ENCODE measurements at regions not wholly inside any gene's neighbourhood (a gene's known extent, or its start where the extent isn't known, plus 50 kb on each side); places are given as distances from the start of the nearest gene placed in this dataset.

DNA sequence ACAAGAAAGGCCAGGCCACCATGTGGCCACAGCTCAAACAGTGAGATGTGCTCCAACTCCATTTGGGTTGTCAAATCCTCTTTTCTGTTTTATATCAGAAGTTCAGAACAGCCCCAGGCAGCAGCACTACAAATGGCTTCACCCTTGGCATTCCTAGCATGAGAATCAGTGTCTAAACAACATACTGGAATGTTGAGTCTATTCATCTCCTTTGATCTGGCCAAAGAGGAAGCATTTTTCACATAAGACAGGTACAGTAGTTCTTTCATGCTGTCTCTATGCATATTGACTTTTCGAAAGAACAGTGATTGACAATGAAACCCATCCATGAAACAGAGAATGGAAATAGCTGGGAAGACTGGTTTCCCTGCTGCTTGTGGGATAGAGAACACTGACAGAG is 289.5 kb downstream of the USP46 start:
- TF ChIP-seq, protein P1, sequence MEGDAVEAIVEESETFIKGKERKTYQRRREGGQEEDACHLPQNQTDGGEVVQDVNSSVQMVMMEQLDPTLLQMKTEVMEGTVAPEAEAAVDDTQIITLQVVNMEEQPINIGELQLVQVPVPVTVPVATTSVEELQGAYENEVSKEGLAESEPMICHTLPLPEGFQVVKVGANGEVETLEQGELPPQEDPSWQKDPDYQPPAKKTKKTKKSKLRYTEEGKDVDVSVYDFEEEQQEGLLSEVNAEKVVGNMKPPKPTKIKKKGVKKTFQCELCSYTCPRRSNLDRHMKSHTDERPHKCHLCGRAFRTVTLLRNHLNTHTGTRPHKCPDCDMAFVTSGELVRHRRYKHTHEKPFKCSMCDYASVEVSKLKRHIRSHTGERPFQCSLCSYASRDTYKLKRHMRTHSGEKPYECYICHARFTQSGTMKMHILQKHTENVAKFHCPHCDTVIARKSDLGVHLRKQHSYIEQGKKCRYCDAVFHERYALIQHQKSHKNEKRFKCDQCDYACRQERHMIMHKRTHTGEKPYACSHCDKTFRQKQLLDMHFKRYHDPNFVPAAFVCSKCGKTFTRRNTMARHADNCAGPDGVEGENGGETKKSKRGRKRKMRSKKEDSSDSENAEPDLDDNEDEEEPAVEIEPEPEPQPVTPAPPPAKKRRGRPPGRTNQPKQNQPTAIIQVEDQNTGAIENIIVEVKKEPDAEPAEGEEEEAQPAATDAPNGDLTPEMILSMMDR (IDR thresholded peaks at IDR 0.05; ENCODE audit: borderline replicate concordance): no peak
- H3K27me3 ChIP-seq (ENCODE audit: low read depth): no peaks in the 10 kb centered on the region
- intact Hi-C loops (cut with micrococcal nuclease): no loop called here
- no peaks in the 10 kb centered on the region for H3K9me3 ChIP-seq (replicated peaks)
- no peak overlapping the region for H3K4me3 ChIP-seq
- no peaks in the 10 kb centered on the region for H3K4me1 ChIP-seq
- no peaks in the 10 kb centered on the region for H3K36me3 ChIP-seq
- H3K27ac ChIP-seq (replicated peaks): no peak overlapping the region
- DNase-seq: no peak

DNA sequence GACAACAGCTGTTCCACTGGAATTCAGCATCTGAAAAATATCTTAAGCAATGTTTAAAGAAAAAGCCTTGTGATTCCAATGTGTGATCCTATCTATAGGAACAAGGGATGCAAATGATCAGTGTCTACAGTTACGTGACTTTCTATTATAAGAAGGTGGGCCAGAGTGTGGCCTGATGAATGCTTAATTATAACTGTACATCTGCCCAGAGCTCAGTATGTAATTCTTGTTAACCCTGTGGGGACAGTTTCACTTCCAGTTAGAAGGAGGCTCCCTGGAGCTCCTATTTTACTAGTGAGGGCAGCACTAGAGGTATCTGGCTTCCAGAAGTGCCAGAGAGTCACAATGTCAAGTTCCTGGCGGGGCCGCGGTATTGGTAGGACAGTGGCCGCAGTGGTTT is 288.5 kb downstream of the USP46 start:
- intact Hi-C loops (cut with micrococcal nuclease): no loop called here
- Histone ChIP-seq H3K36me3 (no peaks in the 10 kb centered on the region), H3K4me1 (no peaks in the 10 kb centered on the region), H3K4me3 (no peak overlapping the region), H3K9me3 (replicated peaks) (no peaks in the 10 kb centered on the region), H3K27me3 (ENCODE audit: low read depth) (no peaks in the 10 kb centered on the region), H3K27ac (replicated peaks) (no peak overlapping the region)
- TF ChIP-seq, protein P1 (IDR thresholded peaks at IDR 0.05; ENCODE audit: borderline replicate concordance): no peak
- DNase-seq: no peak

DNA sequence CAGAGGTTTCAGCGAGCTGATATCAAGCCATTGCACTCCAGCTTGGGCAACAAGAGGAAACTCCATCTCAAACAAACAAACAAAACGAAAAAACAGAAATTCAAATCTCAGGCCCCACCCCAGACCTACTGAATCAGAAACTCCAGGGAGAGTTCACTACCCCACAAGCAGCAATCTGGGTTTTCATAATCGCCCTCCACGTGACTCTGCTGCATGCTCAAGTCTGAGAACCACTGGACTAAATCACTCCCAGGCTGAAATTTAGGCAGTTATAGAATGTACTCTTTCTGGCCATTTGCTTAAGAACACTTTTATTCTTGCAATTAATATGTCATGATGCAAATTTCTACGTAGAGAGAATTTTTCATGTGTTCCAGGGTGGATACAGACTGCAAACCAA is 287.3 kb downstream of the USP46 start:
- Histone ChIP-seq H3K4me3 (no peak overlapping the region), H3K27ac (replicated peaks) (no peak overlapping the region), H3K4me1 (peaks cover 3% of the 10 kb centered on the region), H3K36me3 (no peaks in the 10 kb centered on the region), H3K9me3 (replicated peaks) (no peaks in the 10 kb centered on the region), H3K27me3 (ENCODE audit: low read depth) (no peaks in the 10 kb centered on the region)
- DNase-seq: no peak
- TF ChIP-seq, protein P1 (IDR thresholded peaks at IDR 0.05; ENCODE audit: borderline replicate concordance): no peak
- intact Hi-C loops (cut with micrococcal nuclease): no loop called here

DNA sequence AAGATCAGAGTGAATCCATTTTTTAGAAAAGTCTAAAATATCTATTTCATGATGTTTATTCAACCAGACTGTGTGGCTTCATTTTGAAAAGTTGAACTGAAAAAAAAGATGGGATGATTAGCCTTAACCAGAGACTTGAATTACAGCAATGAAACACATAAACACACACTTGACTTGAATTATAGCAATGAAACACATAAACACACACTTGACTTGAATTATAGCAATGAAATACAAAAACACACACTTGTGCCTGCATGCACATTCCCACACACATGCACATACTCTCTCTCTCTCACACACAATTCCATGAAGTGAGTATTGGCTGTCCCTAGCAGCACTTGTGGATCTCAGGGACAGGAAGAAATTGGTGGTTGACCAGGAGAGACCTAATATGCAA is 286.8 kb downstream of the USP46 start:
- no peak overlapping the region for H3K4me3 ChIP-seq
- H3K4me1 ChIP-seq: peaks cover 3% of the 10 kb centered on the region
- no peak overlapping the region for H3K27ac ChIP-seq (replicated peaks)
- DNase-seq: no peak
- TF ChIP-seq, protein P1 (IDR thresholded peaks at IDR 0.05; ENCODE audit: borderline replicate concordance): no peak
- no peaks in the 10 kb centered on the region for H3K36me3 ChIP-seq
- no peaks in the 10 kb centered on the region for H3K27me3 ChIP-seq (ENCODE audit: low read depth)
- H3K9me3 ChIP-seq (replicated peaks): no peaks in the 10 kb centered on the region
- intact Hi-C loops (cut with micrococcal nuclease): no loop called here

DNA sequence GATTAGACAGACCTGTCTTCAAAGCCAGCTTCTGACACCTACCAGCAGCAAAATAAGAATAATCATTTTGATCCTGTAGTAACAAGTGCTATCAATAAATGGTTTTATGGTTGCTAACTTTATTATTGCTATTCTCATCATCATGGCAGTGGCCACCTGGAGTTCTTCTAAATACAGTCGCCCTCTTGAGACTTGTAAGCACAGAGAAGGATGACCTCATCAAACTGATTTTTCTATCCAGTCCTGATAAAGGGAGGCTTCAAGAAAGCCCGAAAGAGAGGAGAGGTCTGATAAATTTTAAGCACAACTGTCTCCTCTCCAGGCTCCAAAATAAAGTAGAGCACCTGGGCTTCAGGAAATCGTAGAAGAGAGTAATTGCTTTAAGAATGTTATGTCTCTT is 286.4 kb downstream of the USP46 start:
- H3K27me3 ChIP-seq (ENCODE audit: low read depth): no peaks in the 10 kb centered on the region
- no peak overlapping the region for H3K27ac ChIP-seq (replicated peaks)
- H3K4me1 ChIP-seq: peaks cover 3% of the 10 kb centered on the region
- TF ChIP-seq, protein P1 (IDR thresholded peaks at IDR 0.05; ENCODE audit: borderline replicate concordance): no peak
- no peaks in the 10 kb centered on the region for H3K36me3 ChIP-seq
- H3K9me3 ChIP-seq (replicated peaks): no peaks in the 10 kb centered on the region
- DNase-seq: no peak
- intact Hi-C loops (cut with micrococcal nuclease): no loop called here
- H3K4me3 ChIP-seq: no peak overlapping the region

DNA sequence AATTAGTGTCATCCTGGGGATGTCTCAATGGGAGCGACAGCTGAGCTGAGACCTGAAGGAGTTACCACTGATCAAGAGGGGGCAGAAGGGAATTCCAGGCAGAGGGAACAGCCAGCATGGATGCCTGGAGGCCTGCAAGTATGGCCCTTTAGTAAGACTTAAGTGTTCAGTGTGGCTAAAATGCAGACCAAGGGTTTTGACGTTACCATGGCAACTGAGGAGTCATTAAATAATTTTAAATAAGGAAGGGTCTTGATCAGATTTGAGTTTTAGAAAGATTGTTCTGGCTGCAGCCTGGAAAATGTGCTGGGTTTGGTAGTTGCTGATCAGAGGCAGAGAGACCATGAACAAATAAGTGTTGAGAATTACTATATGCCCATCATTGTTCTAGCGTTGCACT is 285.5 kb downstream of the USP46 start:
- H3K9me3 ChIP-seq (replicated peaks): no peaks in the 10 kb centered on the region
- TF ChIP-seq, protein P1 (IDR thresholded peaks at IDR 0.05; ENCODE audit: borderline replicate concordance): no peak
- intact Hi-C loops (cut with micrococcal nuclease): no loop called here
- no peaks in the 10 kb centered on the region for H3K27me3 ChIP-seq (ENCODE audit: low read depth)
- peaks cover 3% of the 10 kb centered on the region for H3K4me1 ChIP-seq
- H3K4me3 ChIP-seq: no peak overlapping the region
- H3K27ac ChIP-seq (replicated peaks): no peak overlapping the region
- no peak for DNase-seq
- no peaks in the 10 kb centered on the region for H3K36me3 ChIP-seq

All from left ventricle myocardium inferior (tissue), 1 donor.